ENCODE measurements at regions not wholly inside any gene's neighbourhood (a gene's known extent, or its start where the extent isn't known, plus 50 kb on each side); places are given as distances from the start of the nearest gene placed in this dataset.

DNA sequence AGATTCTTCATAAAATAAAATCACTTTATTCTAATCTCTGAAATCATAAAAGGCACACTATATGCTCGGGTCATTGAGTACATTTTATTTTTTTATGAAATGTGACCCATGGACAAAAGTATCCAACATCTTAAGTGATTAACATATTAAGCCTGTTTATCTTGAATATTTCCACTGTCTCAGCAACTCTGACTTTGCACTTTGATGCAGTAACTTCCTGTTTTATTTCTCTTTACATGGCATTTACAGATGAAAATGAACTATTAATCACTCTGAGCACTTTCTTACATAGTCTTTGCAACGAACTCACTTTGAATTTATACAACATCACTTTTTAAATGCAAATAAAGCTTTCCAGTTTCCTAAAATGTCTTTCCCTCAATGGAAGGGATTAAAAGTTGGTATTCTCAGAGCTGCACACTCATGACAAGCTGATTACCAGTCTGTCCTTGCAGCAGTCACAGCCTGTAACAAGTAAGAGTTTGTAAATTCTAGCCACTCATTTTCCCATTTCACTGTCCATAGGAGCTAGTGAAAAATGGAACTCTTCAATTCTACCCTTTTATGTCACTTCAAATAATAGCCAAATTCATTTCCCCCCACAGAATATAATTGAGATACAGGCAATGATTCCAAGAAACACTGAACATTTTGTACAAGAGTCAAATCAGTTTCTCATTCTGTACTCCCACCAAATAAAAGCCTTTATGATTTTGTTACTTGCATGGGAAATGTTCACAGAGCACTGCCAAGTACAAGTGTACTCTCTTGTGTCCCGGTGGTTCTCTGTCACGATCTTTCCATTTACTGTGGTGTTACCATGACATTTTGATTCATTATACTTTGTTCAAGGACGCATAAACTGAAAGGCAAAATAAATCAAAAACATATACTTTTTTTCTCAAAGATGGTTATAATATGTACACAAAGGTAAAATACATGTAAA is 1968.9 kb downstream of the PCDH9 start (continued):
- TF ChIP-seq MAZ (IDR thresholded peaks at IDR 0.05; ENCODE audit: borderline replicate concordance, low read depth, low read length), result no peak
- no peak for TF ChIP-seq MAZ (CRISPR knock-in tag; IDR thresholded peaks at IDR 0.05; ENCODE audit: low read depth)
- TF ChIP-seq HNF1A (IDR thresholded peaks at IDR 0.05; ENCODE audit: low read depth), result no peak
- no peak for TF ChIP-seq HNF1A (CRISPR knock-in tag; IDR thresholded peaks at IDR 0.05; ENCODE audit: borderline replicate concordance)

DNA sequence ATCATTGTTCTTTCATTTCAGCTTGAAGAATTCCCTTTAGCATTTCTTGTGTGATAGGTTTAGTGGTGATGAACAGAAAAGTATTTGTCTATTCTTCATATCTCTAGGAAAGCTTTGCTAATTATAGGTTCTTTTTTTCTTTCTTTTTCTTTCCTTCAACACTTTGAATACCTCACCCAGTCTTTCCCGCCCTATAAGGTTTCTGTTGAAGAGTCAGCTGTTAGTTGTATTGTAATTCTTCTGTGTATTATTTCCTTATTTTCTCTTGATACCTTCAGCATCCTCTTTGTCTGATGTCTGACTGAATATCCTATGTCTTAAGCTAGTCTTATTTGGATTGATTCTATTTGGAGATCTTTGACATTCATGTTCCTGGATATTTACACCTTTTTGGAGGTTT is 1989.4 kb downstream of the PCDH9 start:
- H3K79me2 ChIP-seq (ENCODE audit: insufficient read depth, low read length), result no peaks in the 10 kb centered on the region
- ChIA-PET POLR2A (no interaction called here), CTCF (ENCODE audit: low intra/inter-chr PET ratio, low total read pairs) (no interaction called here)
- no peak overlapping the region for H3K4me3 ChIP-seq (replicated peaks in 1 of 3; ENCODE audit: insufficient read depth in 1 of 3, low read depth in 2 of 3, low read length in 3 of 3)
- peaks cover 17% of the 10 kb centered on the region; the same call in 1 of the 2 replicates for H3K9me3 ChIP-seq (ENCODE audit: low read length)
- ATAC-seq, result no peak
- no peak overlapping the region for H3K9ac ChIP-seq (ENCODE audit: insufficient read depth, low read depth, low read length)
- in situ Hi-C loops (cut with HindIII; ENCODE audit: extremely low pct_ligation_motif_present, low pct_unique_long_range_greater_than_20kb) (no loop called here), intact Hi-C loops (cut with micrococcal nuclease; ENCODE audit: unreplicated experiment) (no loop called here)
- TF ChIP-seq, protein P1, sequence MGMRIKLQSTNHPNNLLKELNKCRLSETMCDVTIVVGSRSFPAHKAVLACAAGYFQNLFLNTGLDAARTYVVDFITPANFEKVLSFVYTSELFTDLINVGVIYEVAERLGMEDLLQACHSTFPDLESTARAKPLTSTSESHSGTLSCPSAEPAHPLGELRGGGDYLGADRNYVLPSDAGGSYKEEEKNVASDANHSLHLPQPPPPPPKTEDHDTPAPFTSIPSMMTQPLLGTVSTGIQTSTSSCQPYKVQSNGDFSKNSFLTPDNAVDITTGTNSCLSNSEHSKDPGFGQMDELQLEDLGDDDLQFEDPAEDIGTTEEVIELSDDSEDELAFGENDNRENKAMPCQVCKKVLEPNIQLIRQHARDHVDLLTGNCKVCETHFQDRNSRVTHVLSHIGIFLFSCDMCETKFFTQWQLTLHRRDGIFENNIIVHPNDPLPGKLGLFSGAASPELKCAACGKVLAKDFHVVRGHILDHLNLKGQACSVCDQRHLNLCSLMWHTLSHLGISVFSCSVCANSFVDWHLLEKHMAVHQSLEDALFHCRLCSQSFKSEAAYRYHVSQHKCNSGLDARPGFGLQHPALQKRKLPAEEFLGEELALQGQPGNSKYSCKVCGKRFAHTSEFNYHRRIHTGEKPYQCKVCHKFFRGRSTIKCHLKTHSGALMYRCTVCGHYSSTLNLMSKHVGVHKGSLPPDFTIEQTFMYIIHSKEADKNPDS (CRISPR knock-in tag; IDR thresholded peaks at IDR 0.05), result no peak
- TF ChIP-seq KMT2A (CRISPR knock-in tag; IDR thresholded peaks at IDR 0.05) (no peak), ZNF629 (CRISPR knock-in tag; conservative IDR thresholded peaks at IDR 0.05) (no peak), PAWR (CRISPR knock-in tag; IDR thresholded peaks at IDR 0.05; ENCODE audit: borderline replicate concordance) (no peak), ZNF263 (CRISPR knock-in tag; IDR thresholded peaks at IDR 0.05) (no peak), ZNF232 (CRISPR knock-in tag; IDR thresholded peaks at IDR 0.05; ENCODE audit: borderline replicate concordance) (no peak), ZSCAN29 (CRISPR knock-in tag; conservative IDR thresholded peaks at IDR 0.05) (no peak), MTERF4 (CRISPR knock-in tag; IDR thresholded peaks at IDR 0.05) (no peak), ZNF101 (CRISPR knock-in tag; IDR thresholded peaks at IDR 0.05; ENCODE audit: borderline replicate concordance, low read depth) (no peak)
- no peaks in the 10 kb centered on the region for H4K20me1 ChIP-seq (ENCODE audit: insufficient read depth, low read length)
- H3K36me3 ChIP-seq (replicated peaks in 1 of 2; ENCODE audit: control insufficient read depth in 1 of 2, insufficient read depth in 2 of 2, low read length in 2 of 2), result no peaks in the 10 kb centered on the region
- H3K4me1 ChIP-seq (ENCODE audit: insufficient read depth, low read length), result no peaks in the 10 kb centered on the region
- H2AFZ ChIP-seq (ENCODE audit: low read length), result no peak overlapping the region
- no peak overlapping the region for H3K27ac ChIP-seq (ENCODE audit: extremely low read length, insufficient read depth, low read length)
- no peak for FAIRE-seq
- no peak for DNase-seq (ENCODE audit: low spot score)
- H3K27me3 ChIP-seq (ENCODE audit: control insufficient read depth in 1 of 2, insufficient read depth in 2 of 2, low read length in 2 of 2), result no peaks in the 10 kb centered on the region
- H3K4me2 ChIP-seq (ENCODE audit: low read depth, low read length), result no peak overlapping the region
- no TSS peak for BruUV-seq (replicated peaks)
- 0% methylated on average over 1 of the region's 1 CpG for WGBS (ENCODE audit: low lambda C conversion rate)
